Neural cell (in vitro differentiated cells): ENCODE measurements at regions not wholly inside any gene's neighbourhood (a gene's known extent, or its start where the extent isn't known, plus 50 kb on each side); places are given as distances from the start of the nearest gene placed in this dataset.

ENCODE experiments used
- H2AFZ ChIP-seq: fragments of 200-600, 300-800 bp; sonication (generic), shearing (Covaris generic); 2 replicates; pipeline ENCODE4 v1.6.0; 2014; ENCODE audit warnings: low read depth, mild to moderate bottlenecking, antibody characterized with exemption, low read length, moderate library complexity
- H3F3A ChIP-seq: fragments of 200-600 bp; shearing (Covaris generic); 2 replicates; pipeline ENCODE4 v1.6.1; 2016; ENCODE audit warnings: mild to moderate bottlenecking, moderate library complexity, mixed read lengths, antibody characterized with exemption, low read length; ENCODE audit not compliant: insufficient read depth, poor library complexity, severe bottlenecking
- H3K27ac ChIP-seq: fragments of 200-600, 300-800 bp; sonication (generic), shearing (Covaris generic); 2 replicates; pipeline ENCODE4 v1.5.1; 2014; ENCODE audit warnings: mild to moderate bottlenecking, low read length, moderate library complexity
- H3K27me3 ChIP-seq: fragments of 300-800, 200-600 bp; sonication (generic), shearing (Covaris generic); 2 replicates; pipeline ENCODE4 v1.6.0; 2014; ENCODE audit warnings: mild to moderate bottlenecking, low read depth, low read length, moderate library complexity; ENCODE audit not compliant: insufficient read depth
- H3K36me3 ChIP-seq: fragments of 300-800, 200-600 bp; sonication (generic), shearing (Covaris generic); 2 replicates; pipeline ENCODE4 v1.5.1; 2014; ENCODE audit warnings: mild to moderate bottlenecking, antibody characterized with exemption, low read length, moderate library complexity; ENCODE audit not compliant: insufficient read depth
- H3K4me2 ChIP-seq: fragments of 300-800, 200-600 bp; sonication (generic), shearing (Covaris generic); 2 replicates; pipeline ENCODE4 v1.6.0; 2014; ENCODE audit warnings: mild to moderate bottlenecking, low read length
- H3K4me3 ChIP-seq: fragments of 300-800, 200-600 bp; sonication (generic), shearing (Covaris generic); 2 replicates; pipeline ENCODE4 v1.5.1; 2014; ENCODE audit warnings: mild to moderate bottlenecking, low read length, moderate library complexity
- H3K79me2 ChIP-seq: fragments of 200-600 bp; shearing (Covaris generic); replicated peaks from 2 replicates; pipeline ENCODE4 v1.6.0; 2014; ENCODE audit warnings: mild to moderate bottlenecking, low read length, moderate library complexity; ENCODE audit not compliant: insufficient read depth
- H3K9ac ChIP-seq: fragments of 300-800, 200-600 bp; sonication (generic), shearing (Covaris generic); 2 replicates; pipeline ENCODE4 v1.6.1; 2016; ENCODE audit warnings: mild to moderate bottlenecking, low read length, mixed read lengths
- H3K9me2 ChIP-seq: fragments of 200-600 bp; shearing (Covaris generic); 2 replicates; pipeline ENCODE4 v1.6.1; 2016; ENCODE audit warnings: mild to moderate bottlenecking, low read length, mixed read lengths; ENCODE audit not compliant: insufficient read depth
- H3K9me3 ChIP-seq: fragments of 200-600, 300-800 bp; sonication (generic), shearing (Covaris generic); 2 replicates; pipeline ENCODE4 v1.6.1; 2016; ENCODE audit warnings: mild to moderate bottlenecking, mixed run types, low read length, moderate library complexity, mixed read lengths
- H4K20me1 ChIP-seq: fragments of 200-600 bp; shearing (Covaris generic); 2 replicates; pipeline ENCODE4 v1.6.1; 2016; ENCODE audit warnings: mild to moderate bottlenecking, mixed run types; ENCODE audit not compliant: insufficient read depth
- CTCF ChIP-seq: fragments of 450-650 bp; IDR thresholded peaks from 2 replicates; pipeline ENCODE4 v1.5.1; 2014; ENCODE audit warnings: antibody characterized with exemption, mild to moderate bottlenecking, moderate library complexity; ENCODE audit not compliant: poor library complexity, severe bottlenecking
- EP300 ChIP-seq: fragments of 450-650 bp; conservative IDR thresholded peaks from 2 replicates; pipeline ENCODE4 v1.6.1; 2014; ENCODE audit warnings: antibody characterized with exemption, mild to moderate bottlenecking, moderate library complexity; ENCODE audit not compliant: poor library complexity, severe bottlenecking
- EZH2 ChIP-seq: fragments of 200-600, 300-800 bp; shearing (Covaris generic), sonication (generic); IDR thresholded peaks from 2 replicates; pipeline ENCODE4 v1.6.1; 2014; ENCODE audit warnings: antibody characterized with exemption, low read length, borderline replicate concordance, mild to moderate bottlenecking; ENCODE audit not compliant: insufficient read depth, poor library complexity, severe bottlenecking
- MXI1 ChIP-seq: fragments of 450-650 bp; conservative IDR thresholded peaks from 2 replicates; pipeline ENCODE4 v1.6.1; 2014; ENCODE audit warnings: antibody characterized with exemption, mild to moderate bottlenecking; ENCODE audit not compliant: poor library complexity, severe bottlenecking
- POLR2AphosphoS5 ChIP-seq: IDR thresholded peaks from 2 replicates; pipeline ENCODE4 v1.6.1; 2012
- RAD21 ChIP-seq: fragments of 450-650 bp; conservative IDR thresholded peaks from 2 replicates; pipeline ENCODE4 v1.6.1; 2014; ENCODE audit warnings: antibody characterized with exemption, mild to moderate bottlenecking, moderate library complexity
- REST ChIP-seq: IDR thresholded peaks from 2 replicates; pipeline ENCODE4 v1.6.1; 2012; ENCODE audit warnings: borderline replicate concordance
- SMC3 ChIP-seq: fragments of 450-650 bp; conservative IDR thresholded peaks from 2 replicates; pipeline ENCODE4 v1.6.1; 2014; ENCODE audit warnings: antibody characterized with exemption, mild to moderate bottlenecking, moderate library complexity; ENCODE audit not compliant: poor library complexity
- TAF1 ChIP-seq: IDR thresholded peaks from 2 replicates; pipeline ENCODE4 v1.6.1; 2012; ENCODE audit warnings: low read depth

- TF ChIP-seq TAF1 (no peak), CTCF (no peak), EZH2 (no peak), SMC3 (no peak), POLR2AphosphoS5 (no peak), REST (no peak), EP300 (no peak), RAD21 (no peak), MXI1 (no peak)
- H3K9me3 ChIP-seq, result no peaks in the 10 kb centered on the region
- no peak overlapping the region for H3K4me2 ChIP-seq
- H3K9ac ChIP-seq, result no peak overlapping the region
- no peaks in the 10 kb centered on the region for H3K79me2 ChIP-seq
- H4K20me1 ChIP-seq, result no peaks in the 10 kb centered on the region
- H3K36me3 ChIP-seq, result no peaks in the 10 kb centered on the region
- no peak overlapping the region for H2AFZ ChIP-seq
- no peaks in the 10 kb centered on the region for H3K9me2 ChIP-seq
- H3K27ac ChIP-seq, result no peak overlapping the region
- H3K4me3 ChIP-seq, result no peak overlapping the region
- H3F3A ChIP-seq, result no peaks in the 10 kb centered on the region
- no peaks in the 10 kb centered on the region for H3K27me3 ChIP-seq
Observed at GRCh38 chr4:74545448-74545847, 100.5 kb downstream of the AREG start.

GRCh38 chr4:74546057-74546456 lies 101.1 kb downstream of the AREG start:
- TF ChIP-seq EP300 (no peak), TAF1 (no peak)
- Histone ChIP-seq H2AFZ (no peak overlapping the region), H3K4me2 (no peak overlapping the region), H3K27me3 (no peaks in the 10 kb centered on the region), H4K20me1 (no peaks in the 10 kb centered on the region), H3K9ac (no peak overlapping the region), H3K9me3 (no peaks in the 10 kb centered on the region), H3K9me2 (no peaks in the 10 kb centered on the region), H3K79me2 (no peaks in the 10 kb centered on the region), H3K27ac (no peak overlapping the region), H3F3A (no peaks in the 10 kb centered on the region), H3K36me3 (no peaks in the 10 kb centered on the region), H3K4me3 (no peak overlapping the region)

GRCh38 chr4:74547042-74547441 lies 102.1 kb downstream of the AREG start:
- no peak overlapping the region for H2AFZ ChIP-seq
- no peaks in the 10 kb centered on the region for H3F3A ChIP-seq
- no peaks in the 10 kb centered on the region for H3K9me3 ChIP-seq
- H3K79me2 ChIP-seq, result no peaks in the 10 kb centered on the region
- H3K4me2 ChIP-seq, result no peak overlapping the region
- H3K9me2 ChIP-seq, result no peaks in the 10 kb centered on the region
- H3K36me3 ChIP-seq, result no peaks in the 10 kb centered on the region
- no peaks in the 10 kb centered on the region for H4K20me1 ChIP-seq
- H3K9ac ChIP-seq, result no peak overlapping the region
- no peaks in the 10 kb centered on the region for H3K27me3 ChIP-seq
- no peak overlapping the region for H3K27ac ChIP-seq
- no peak overlapping the region for H3K4me3 ChIP-seq
- TF ChIP-seq SMC3 (no peak), EP300 (no peak), REST (no peak), TAF1 (no peak), EZH2 (no peak), CTCF (no peak), MXI1 (no peak), RAD21 (no peak), POLR2AphosphoS5 (no peak)
